GM21515 (cell line): ENCODE measurements at regions not wholly inside any gene's neighbourhood (a gene's known extent, or its start where the extent isn't known, plus 50 kb on each side); places are given as distances from the start of the nearest gene placed in this dataset.
"Not testable (repeated sequence)": the region's sequence is repeated elsewhere in the genome, so short reads cannot be mapped to it uniquely, and the experiment has no call there.

Source experiments
- ATAC-seq: cut with Tn5 transposase; IDR thresholded peaks from one replicate; pipeline ENCODE4 v1.9.1; 2021; ENCODE audit not compliant: unreplicated experiment

GRCh38 chr21:7828260-7828659, 2693.1 kb upstream of the TPTE start:
- ATAC-seq, result not testable (repeated sequence)

GRCh38 chr21:7829411-7829810, 2692.0 kb upstream of the TPTE start:
- ATAC-seq, result not testable (repeated sequence)

- not testable (repeated sequence) for ATAC-seq
These were observed 2684.1 kb upstream of the TPTE start for GRCh38 chr21:7837315-7837714.

- not testable (repeated sequence) for ATAC-seq
These were observed 2668.0 kb upstream of the TPTE start for GRCh38 chr21:7853426-7853825.

GRCh38 chr21:7853836-7854235, 2667.5 kb upstream of the TPTE start:
- not testable (repeated sequence) for ATAC-seq
